B cell (primary cell): ENCODE measurements at regions not wholly inside any gene's neighbourhood (a gene's known extent, or its start where the extent isn't known, plus 50 kb on each side); places are given as distances from the start of the nearest gene placed in this dataset.
"Not testable (repeated sequence)": the region's sequence is repeated elsewhere in the genome, so short reads cannot be mapped to it uniquely, and the experiment has no call there.

Source experiments
- ATAC-seq: fragments of 200-7000 bp; cut with Tn5 transposase; one replicate; pipeline ENCODE4 v1.10.0; 2021; ENCODE audit warnings: low read depth, mild to moderate bottlenecking, moderate number of reproducible peaks, moderate library complexity
- CTCF ChIA-PET: fragments of 350-600 bp; sonication (Branson Sonifier 250); formaldehyde crosslinking; loops from one replicate; lab custom pipeline; 2021; ENCODE audit warnings: antibody characterized with exemption, inconsistent platforms; lab: Charles Lee
- POLR2A ChIA-PET: fragments of 350-600 bp; sonication (Branson Sonifier 250); formaldehyde crosslinking; loops from one replicate; lab custom pipeline; 2021; ENCODE audit warnings: antibody characterized with exemption; lab: Charles Lee
- DNase-seq: peaks from one replicate; pipeline ENCODE4 v3.0.0; 2013
- H2AFZ ChIP-seq: 2 replicates; pipeline ENCODE4 v1.6.1; 2012; ENCODE audit warnings: mild to moderate bottlenecking, low read depth, low read length; ENCODE audit not compliant: insufficient read depth, poor library complexity, severe bottlenecking
- H3K27ac ChIP-seq, 2 donors: 1 replicate in 1 of 2; 2 replicates in 1 of 2; pipeline ENCODE4 v1.5.1; 2012 to 2013; ENCODE audit warnings: low read length in 2 of 2, mild to moderate bottlenecking in 2 of 2, moderate library complexity in 1 of 2
- H3K27me3 ChIP-seq, 4 experiments: fragments of 200-600 bp in 1 of 4; sonication (generic) in 1 of 4; replicated peaks in 1 of 4; 1 replicate in 2 of 4; 2 replicates in 2 of 4; pipeline versions ENCODE4 v1.6.1 to v1.7.0; 2013 to 2016; ENCODE audit warnings: low read length in 3 of 4, mild to moderate bottlenecking in 2 of 4, mixed read lengths in 1 of 4, moderate library complexity in 1 of 4; ENCODE audit not compliant: insufficient read depth in 4 of 4, control insufficient read depth in 3 of 4; ENCODE audit errors: control extremely low read depth in 1 of 4
- H3K36me3 ChIP-seq, 2 experiments: replicated peaks in 1 of 2; 1 replicate in 1 of 2; 2 replicates in 1 of 2; pipeline versions ENCODE4 v1.6.1 to v1.7.1; 2013; ENCODE audit warnings: low read length in 1 of 2; ENCODE audit not compliant: insufficient read depth in 2 of 2, control insufficient read depth in 1 of 2; ENCODE audit errors: control extremely low read depth in 1 of 2, extremely low read depth in 1 of 2
- H3K4me1 ChIP-seq, 2 donors: fragments of 200-600 bp in 1 of 2; sonication (generic) in 1 of 2; 1 replicate in 1 of 2; 2 replicates in 1 of 2; pipeline versions ENCODE4 v1.5.1 to v1.6.1; 2013 to 2017; ENCODE audit warnings: low read length in 2 of 2; ENCODE audit not compliant: control insufficient read depth in 2 of 2, insufficient read depth in 2 of 2
- H3K4me2 ChIP-seq: replicated peaks from 2 replicates; pipeline ENCODE3; 2012; ENCODE audit warnings: mild to moderate bottlenecking, low read depth, low read length; ENCODE audit not compliant: poor library complexity, severe bottlenecking
- H3K4me3 ChIP-seq, 5 experiments: fragments of 200-600 bp in 1 of 5; sonication (generic) in 1 of 5; 1 replicate in 3 of 5; 2 replicates in 2 of 5; pipeline versions ENCODE4 v1.5.1 to v1.7.0; 2011 to 2016; ENCODE audit warnings: low read length in 4 of 5, mild to moderate bottlenecking in 4 of 5, low read depth in 2 of 5, control low read depth in 1 of 5, moderate library complexity in 1 of 5; ENCODE audit not compliant: insufficient read depth in 1 of 5; ENCODE audit errors: control extremely low read depth in 1 of 5, extremely low read depth in 1 of 5
- H3K79me2 ChIP-seq: fragments of 200-600 bp; sonication (generic); one replicate; pipeline ENCODE4 v1.6.0; 2016; ENCODE audit warnings: low read length; ENCODE audit not compliant: control insufficient read depth, insufficient read depth
- H3K9ac ChIP-seq: fragments of 200-600 bp; sonication (generic); 2 replicates; pipeline ENCODE4 v1.6.1; 2017; ENCODE audit warnings: mild to moderate bottlenecking, low read length, moderate library complexity
- H3K9me3 ChIP-seq, 3 donors: one replicate each; pipeline versions ENCODE4 v1.6.1 to v1.7.1; 2013; ENCODE audit warnings: low read length in 2 of 3; ENCODE audit not compliant: control insufficient read depth in 2 of 3, insufficient read depth in 1 of 3; ENCODE audit errors: control extremely low read depth in 1 of 3
- H4K20me1 ChIP-seq: 2 replicates; pipeline ENCODE4 v1.6.0; 2012; ENCODE audit warnings: mild to moderate bottlenecking, low read length; ENCODE audit not compliant: insufficient read depth, control insufficient read depth, poor library complexity, severe bottlenecking
- H3K27ac Mint-ChIP-seq: one replicate; pipeline ENCODE4 v1.8.0; 2021; ENCODE audit warnings: mixed read lengths
- H3K27me3 Mint-ChIP-seq: one replicate; pipeline ENCODE4 v1.8.0; 2021; ENCODE audit warnings: mixed read lengths
- H3K4me1 Mint-ChIP-seq: one replicate; pipeline ENCODE4 v1.8.0; 2021; ENCODE audit warnings: mixed read lengths
- H3K4me3 Mint-ChIP-seq: one replicate; pipeline ENCODE4 v1.8.0; 2021; ENCODE audit warnings: mixed read lengths
- H3K9me3 Mint-ChIP-seq: one replicate; pipeline ENCODE4 v1.8.0; 2022; ENCODE audit warnings: mixed read lengths; ENCODE audit not compliant: insufficient read depth
- EZH2 ChIP-seq: IDR thresholded peaks from 2 replicates; pipeline ENCODE4 v1.6.1; 2012; ENCODE audit warnings: borderline replicate concordance, low read depth, mild to moderate bottlenecking, moderate library complexity, low read length; ENCODE audit not compliant: insufficient read depth, poor library complexity, severe bottlenecking
- WGBS: methylation state at CpG from one replicate; pipeline ENCODE4 v1.1.5; 2013; ENCODE audit warnings: missing lambda C conversion rate; ENCODE audit not compliant: insufficient coverage; 5-methylcytosine and 5-hydroxymethylcytosine counted together
- intact Hi-C: fragments of 100-400 bp; cut with micrococcal nuclease; formaldehyde crosslinking; loops from one replicate; pipeline ENCODE4 v1.10.0; 2022
- TF ChIP-seq, protein P1 (sequence below): fragments of 200-600 bp; IDR thresholded peaks from one replicate; pipeline ENCODE4 v1.8.0; 2022; ENCODE audit warnings: antibody characterized with exemption, mild to moderate bottlenecking

DNA sequence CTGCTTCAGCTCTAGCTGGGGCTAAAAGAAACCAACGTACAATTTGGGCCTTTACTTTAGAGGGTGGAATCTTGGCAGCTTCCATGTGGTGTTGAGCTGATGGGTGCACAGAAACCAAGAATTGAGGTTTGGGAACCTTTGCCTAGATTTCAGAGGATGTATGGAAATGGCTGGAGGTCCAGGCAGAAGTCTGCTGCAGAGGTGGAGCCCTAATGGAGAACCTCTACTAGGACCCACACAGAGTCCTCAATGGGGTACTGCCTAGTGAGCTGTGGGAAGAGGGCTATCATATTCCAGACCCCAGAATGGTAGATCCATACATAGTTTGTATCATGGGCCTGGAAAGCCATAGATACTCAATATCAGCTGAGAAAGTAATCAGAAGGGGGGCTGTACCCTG is 500.4 kb upstream of the ATP2B1 start:
- Mint-ChIP-seq H3K27ac (no peak overlapping the region), H3K27me3 (no peaks in the 10 kb centered on the region), H3K4me3 (no peak overlapping the region), H3K9me3 (peaks cover 4% of the 10 kb centered on the region), H3K4me1 (peaks cover 7% of the 10 kb centered on the region)
- ATAC-seq (no peak), DNase-seq (no peak)
- ChIA-PET POLR2A (no interaction called here), CTCF (no interaction called here)
- Histone ChIP-seq H3K4me2 (no peak overlapping the region), H3K9ac (no peak overlapping the region), H3K9me3 (peaks cover 0 to 8% (median 8%) of the 10 kb centered on the region in 3 donors), H2AFZ (no peak overlapping the region), H3K27me3 (no peaks in the 10 kb centered on the region), H4K20me1 (no peaks in the 10 kb centered on the region), H3K36me3 (no peaks in the 10 kb centered on the region), H3K79me2 (no peaks in the 10 kb centered on the region), H3K4me3 (no peak overlapping the region), H3K27ac (no peak overlapping the region), H3K4me1 (no peaks in the 10 kb centered on the region)
- TF ChIP-seq, protein P1, sequence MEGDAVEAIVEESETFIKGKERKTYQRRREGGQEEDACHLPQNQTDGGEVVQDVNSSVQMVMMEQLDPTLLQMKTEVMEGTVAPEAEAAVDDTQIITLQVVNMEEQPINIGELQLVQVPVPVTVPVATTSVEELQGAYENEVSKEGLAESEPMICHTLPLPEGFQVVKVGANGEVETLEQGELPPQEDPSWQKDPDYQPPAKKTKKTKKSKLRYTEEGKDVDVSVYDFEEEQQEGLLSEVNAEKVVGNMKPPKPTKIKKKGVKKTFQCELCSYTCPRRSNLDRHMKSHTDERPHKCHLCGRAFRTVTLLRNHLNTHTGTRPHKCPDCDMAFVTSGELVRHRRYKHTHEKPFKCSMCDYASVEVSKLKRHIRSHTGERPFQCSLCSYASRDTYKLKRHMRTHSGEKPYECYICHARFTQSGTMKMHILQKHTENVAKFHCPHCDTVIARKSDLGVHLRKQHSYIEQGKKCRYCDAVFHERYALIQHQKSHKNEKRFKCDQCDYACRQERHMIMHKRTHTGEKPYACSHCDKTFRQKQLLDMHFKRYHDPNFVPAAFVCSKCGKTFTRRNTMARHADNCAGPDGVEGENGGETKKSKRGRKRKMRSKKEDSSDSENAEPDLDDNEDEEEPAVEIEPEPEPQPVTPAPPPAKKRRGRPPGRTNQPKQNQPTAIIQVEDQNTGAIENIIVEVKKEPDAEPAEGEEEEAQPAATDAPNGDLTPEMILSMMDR = no peak
- no peak for TF ChIP-seq EZH2
- intact Hi-C loops = no loop called here
- 92% methylated on average over 1 of the region's 1 CpG for WGBS

DNA sequence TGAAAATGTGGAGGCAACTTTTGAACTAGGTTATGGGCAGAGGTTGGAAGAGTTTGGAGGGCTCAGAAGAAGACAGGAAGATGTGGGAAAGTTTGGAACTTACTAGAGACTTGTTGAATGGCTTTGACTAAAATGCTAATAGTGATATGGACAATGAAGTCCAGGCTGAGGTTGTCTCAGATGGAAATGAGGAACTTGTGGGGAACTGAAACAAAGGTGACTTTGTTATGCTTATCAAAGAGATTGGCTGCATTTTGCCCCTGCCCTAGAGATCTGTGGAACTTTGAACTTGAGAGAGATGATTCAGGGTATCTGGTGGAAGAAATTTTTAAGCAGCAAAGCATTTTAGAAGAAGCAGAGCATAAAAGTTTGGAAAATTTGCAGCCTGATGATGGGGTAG is 499.7 kb upstream of the ATP2B1 start:
- intact Hi-C loops, DNase-seq, H3K9ac ChIP-seq, H2AFZ ChIP-seq, H3K9me3 ChIP-seq, POLR2A ChIA-PET, H3K4me2 ChIP-seq, H3K27ac Mint-ChIP-seq, H4K20me1 ChIP-seq, H3K4me3 ChIP-seq, H3K79me2 ChIP-seq, H3K4me3 Mint-ChIP-seq, H3K4me1 ChIP-seq, CTCF ChIA-PET, H3K36me3 ChIP-seq, H3K9me3 Mint-ChIP-seq, H3K4me1 Mint-ChIP-seq, H3K27me3 ChIP-seq, H3K27me3 Mint-ChIP-seq, ATAC-seq, H3K27ac ChIP-seq: not testable (repeated sequence)
